ENCODE measurements at regions not wholly inside any gene's neighbourhood (a gene's known extent, or its start where the extent isn't known, plus 50 kb on each side); places are given as distances from the start of the nearest gene placed in this dataset.

GRCh38 chr7:131011976-131012375 lies 278.0 kb upstream of the KLF14 start:
- H3K4me1 ChIP-seq = peaks cover 0 to 70% (median 32%) of the 10 kb centered on the region in 4 donors
- TF ChIP-seq, protein P1, sequence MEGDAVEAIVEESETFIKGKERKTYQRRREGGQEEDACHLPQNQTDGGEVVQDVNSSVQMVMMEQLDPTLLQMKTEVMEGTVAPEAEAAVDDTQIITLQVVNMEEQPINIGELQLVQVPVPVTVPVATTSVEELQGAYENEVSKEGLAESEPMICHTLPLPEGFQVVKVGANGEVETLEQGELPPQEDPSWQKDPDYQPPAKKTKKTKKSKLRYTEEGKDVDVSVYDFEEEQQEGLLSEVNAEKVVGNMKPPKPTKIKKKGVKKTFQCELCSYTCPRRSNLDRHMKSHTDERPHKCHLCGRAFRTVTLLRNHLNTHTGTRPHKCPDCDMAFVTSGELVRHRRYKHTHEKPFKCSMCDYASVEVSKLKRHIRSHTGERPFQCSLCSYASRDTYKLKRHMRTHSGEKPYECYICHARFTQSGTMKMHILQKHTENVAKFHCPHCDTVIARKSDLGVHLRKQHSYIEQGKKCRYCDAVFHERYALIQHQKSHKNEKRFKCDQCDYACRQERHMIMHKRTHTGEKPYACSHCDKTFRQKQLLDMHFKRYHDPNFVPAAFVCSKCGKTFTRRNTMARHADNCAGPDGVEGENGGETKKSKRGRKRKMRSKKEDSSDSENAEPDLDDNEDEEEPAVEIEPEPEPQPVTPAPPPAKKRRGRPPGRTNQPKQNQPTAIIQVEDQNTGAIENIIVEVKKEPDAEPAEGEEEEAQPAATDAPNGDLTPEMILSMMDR (IDR thresholded peaks at IDR 0.05) = no peak
- TF ChIP-seq POLR2A (IDR thresholded peaks at IDR 0.05) = peak in 1 of 2 donors; percentile 17

GRCh38 chr7:131012477-131013031 lies 278.5 kb upstream of the KLF14 start:
- Histone ChIP-seq H3K36me3 (no peaks in the 10 kb centered on the region), H3K4me3 (no peak overlapping the region), H3K9me3 (no peaks in the 10 kb centered on the region), H3K27ac (peak overlapping the region; percentile 23 to 77 (median 46)), H3K27me3 (no peaks in the 10 kb centered on the region), H3K4me1 (peaks cover 0 to 65% (median 30%) of the 10 kb centered on the region in 4 donors)
- no peak for DNase-seq
- TF ChIP-seq, protein P1 (IDR thresholded peaks at IDR 0.05) = no peak
- no peak for TF ChIP-seq POLR2A (IDR thresholded peaks at IDR 0.05)

More at GRCh38 chr7:131011976-131012375, 278.0 kb upstream of the KLF14 start:
- Histone ChIP-seq H3K4me3 (no peak overlapping the region), H3K27ac (peak overlapping the region; percentile 23 to 77 (median 46)), H3K36me3 (no peaks in the 10 kb centered on the region), H3K9me3 (no peaks in the 10 kb centered on the region), H3K27me3 (no peaks in the 10 kb centered on the region)
- DNase-seq = no peak

- H3K4me1 ChIP-seq = peaks cover 0 to 56% (median 24%) of the 10 kb centered on the region in 4 donors
- TF ChIP-seq POLR2A (IDR thresholded peaks at IDR 0.05) = no peak
- TF ChIP-seq, protein P1 (IDR thresholded peaks at IDR 0.05) = no peak
Measured at GRCh38 chr7:131013716-131014115, 279.7 kb upstream of the KLF14 start.

DNA sequence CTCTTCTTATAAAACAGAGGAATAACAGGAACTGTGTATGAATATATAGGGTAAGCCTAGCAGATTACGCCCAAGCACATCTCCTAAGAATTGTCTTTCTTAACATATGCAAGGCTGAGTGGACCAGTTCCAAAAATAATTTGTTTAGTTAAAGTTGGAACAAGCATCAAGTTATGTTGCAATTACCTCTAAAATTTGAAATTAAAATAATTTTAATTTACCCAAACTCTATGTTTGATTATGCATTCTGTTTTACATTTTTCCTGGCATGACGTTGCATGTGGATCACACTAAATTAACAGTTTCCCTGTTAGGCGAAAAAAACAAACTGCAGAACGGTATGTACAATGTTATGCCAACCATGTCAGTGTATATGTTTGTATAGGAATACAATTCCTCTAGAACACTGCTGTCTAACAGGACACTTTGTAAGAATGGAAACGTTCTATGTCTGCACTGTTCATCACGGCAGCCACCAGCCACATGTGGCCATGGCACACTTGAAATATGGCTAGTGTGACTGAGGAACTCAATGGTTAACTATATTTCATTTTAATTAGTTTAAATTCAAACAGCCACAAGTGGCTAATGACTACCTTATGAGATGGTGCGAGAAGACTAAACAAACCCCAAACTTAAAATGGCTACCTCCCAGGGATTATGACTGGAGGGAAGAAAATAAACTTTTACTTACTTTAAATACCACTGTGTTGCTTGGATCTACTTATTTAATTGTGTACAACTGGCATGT lies 281.1 kb upstream of the KLF14 start:
- TF ChIP-seq, protein P1 (IDR thresholded peaks at IDR 0.05) = no peak
- TF ChIP-seq POLR2A (IDR thresholded peaks at IDR 0.05) = no peak
- H3K4me1 ChIP-seq = peaks cover 0 to 44% (median 19%) of the 10 kb centered on the region in 4 donors
- H3K4me3 ChIP-seq = no peak overlapping the region
- no peaks in the 10 kb centered on the region for H3K9me3 ChIP-seq
- no peak overlapping the region for H3K27ac ChIP-seq
- no peak for DNase-seq
- H3K36me3 ChIP-seq = no peaks in the 10 kb centered on the region
- no peaks in the 10 kb centered on the region for H3K27me3 ChIP-seq

More at GRCh38 chr7:131013716-131014115, 279.7 kb upstream of the KLF14 start:
- Histone ChIP-seq H3K27me3 (no peaks in the 10 kb centered on the region), H3K27ac (no peak overlapping the region), H3K36me3 (no peaks in the 10 kb centered on the region), H3K4me3 (no peak overlapping the region), H3K9me3 (no peaks in the 10 kb centered on the region)
- DNase-seq = no peak

DNA sequence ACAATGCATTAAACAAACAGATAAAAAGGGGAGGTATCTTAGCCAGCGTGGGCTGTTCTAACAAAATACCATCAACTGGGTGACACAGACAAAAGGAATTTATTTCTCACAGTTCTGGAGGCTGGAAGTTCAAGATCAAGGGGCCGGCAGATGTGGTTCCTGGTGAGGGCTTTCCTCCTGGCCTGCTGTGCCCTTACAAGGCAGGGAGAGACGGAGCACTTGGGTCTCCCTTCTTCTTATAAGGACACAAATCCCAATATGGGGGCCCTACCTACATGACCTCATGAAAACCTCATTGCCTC lies 281.6 kb upstream of the KLF14 start:
- Histone ChIP-seq H3K4me1 (peaks cover 0 to 42% (median 19%) of the 10 kb centered on the region in 4 donors), H3K36me3 (no peaks in the 10 kb centered on the region), H3K27ac (no peak overlapping the region), H3K9me3 (no peaks in the 10 kb centered on the region), H3K4me3 (no peak overlapping the region), H3K27me3 (no peaks in the 10 kb centered on the region)
- TF ChIP-seq, protein P1 (IDR thresholded peaks at IDR 0.05) = no peak
- TF ChIP-seq POLR2A (IDR thresholded peaks at IDR 0.05) = no peak
- no peak for DNase-seq

Measured in Peyer's patch (tissue), 4 donors.